SKM-1 (cell line): ENCODE measurements at regions not wholly inside any gene's neighbourhood (a gene's known extent, or its start where the extent isn't known, plus 50 kb on each side); places are given as distances from the start of the nearest gene placed in this dataset.

Experiments used
- DNase-seq: peaks from one replicate; lab custom pipeline; 2025; ENCODE audit not compliant: unreplicated experiment; lab: John Stamatoyannopoulos, UW

DNA sequence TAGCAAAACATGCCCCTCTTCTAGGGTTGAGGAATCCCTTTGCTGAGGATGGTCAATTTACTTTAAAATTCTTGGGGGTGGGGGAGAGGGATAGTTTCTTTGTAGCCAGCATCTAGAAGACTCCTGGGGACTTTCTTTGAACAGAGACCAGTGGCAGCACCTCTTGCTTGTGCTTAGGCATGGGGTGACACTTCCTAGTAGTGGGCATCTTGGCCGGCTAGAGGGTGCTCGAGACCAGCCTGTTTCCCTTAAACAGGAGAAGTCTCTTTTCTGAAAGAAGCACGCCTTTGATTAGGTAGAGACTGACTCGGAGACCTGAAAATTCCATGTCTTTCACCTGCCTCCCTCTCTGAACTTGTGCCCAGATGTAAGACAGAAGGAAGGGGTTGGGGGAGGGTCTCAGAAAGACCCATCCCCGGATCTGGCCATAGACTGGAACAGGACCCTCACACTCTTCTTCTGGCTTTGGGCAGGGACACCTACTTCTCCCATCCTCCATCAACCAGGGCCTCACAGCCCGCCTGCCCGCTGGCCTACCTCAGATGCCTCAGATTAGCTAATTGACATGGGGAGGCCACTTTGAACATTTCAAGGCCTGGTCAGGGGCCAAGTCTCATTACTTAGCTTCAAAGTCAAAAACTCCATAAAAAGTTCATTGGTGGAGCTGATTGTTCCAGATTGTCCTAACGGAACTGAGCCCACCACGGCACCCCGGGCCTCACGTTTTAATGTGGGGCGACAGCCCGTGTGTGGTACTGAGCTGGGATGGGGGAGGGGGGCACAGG is 172.2 kb downstream of the CDC5L start:
- no peak for DNase-seq

DNA sequence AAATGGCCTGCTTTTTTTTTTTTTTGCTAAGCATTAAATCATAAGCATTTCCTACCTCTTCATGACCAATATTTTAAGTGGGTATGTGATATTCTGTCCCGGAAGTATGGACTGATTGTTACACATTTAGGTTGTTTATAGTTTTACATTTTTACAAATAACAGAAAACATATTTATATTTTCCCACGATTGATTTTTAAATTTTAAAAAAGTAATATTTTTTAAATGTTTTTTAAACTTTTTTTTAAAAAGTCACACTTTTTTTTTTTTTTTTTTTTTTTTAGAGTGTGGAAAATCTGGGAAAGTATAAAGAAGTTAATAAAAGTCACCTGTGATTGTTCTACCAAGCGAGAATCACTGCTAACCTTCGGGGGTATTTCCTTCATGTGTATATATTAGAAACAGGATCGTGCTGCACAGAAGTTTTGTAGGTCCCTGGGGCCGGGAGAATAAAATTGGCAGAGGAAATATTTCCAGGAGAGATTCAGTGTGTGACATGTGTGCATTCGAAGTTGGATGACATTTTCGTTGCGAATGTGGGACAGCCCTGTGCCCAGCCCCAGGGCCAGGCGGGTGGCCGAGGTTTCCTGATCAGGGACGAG is 173.1 kb downstream of the CDC5L start:
- DNase-seq, result no peak

GRCh38 chr6:44561060-44561623 is 173.6 kb downstream of the CDC5L start:
- no peak for DNase-seq

GRCh38 chr6:44561832-44562665 is 174.5 kb downstream of the CDC5L start:
- no peak for DNase-seq

GRCh38 chr6:44563397-44563796 is 175.9 kb downstream of the CDC5L start:
- DNase-seq, result no peak

DNA sequence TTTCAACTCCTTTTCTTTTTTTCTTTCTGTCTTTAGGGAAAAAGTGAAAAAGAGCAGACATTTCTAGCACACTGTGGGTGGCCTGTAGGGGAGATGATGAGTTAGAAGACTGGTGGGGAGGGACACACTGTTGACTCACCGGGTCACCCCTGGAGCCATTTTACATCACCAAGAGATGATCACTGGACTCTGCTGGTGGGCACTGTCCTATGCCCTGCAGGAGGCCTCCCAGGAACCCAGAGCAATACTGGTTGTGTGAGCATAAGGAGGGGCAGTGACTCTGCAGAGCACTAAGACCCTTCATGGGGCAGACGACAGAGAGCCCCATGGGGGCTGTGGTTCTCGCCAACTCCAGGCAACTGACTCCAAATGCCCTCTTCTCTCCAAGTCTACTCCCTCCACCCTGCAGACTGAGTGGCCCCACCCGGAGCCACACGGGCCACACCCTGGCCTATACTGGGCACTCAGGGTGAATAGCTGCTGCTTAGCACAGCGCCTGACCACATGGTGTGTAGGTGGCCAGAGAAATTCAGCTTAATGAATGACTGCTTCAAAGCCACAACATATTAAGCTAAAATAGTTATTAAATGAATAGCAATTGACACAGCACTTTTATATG is 177.5 kb downstream of the CDC5L start:
- no peak for DNase-seq

DNA sequence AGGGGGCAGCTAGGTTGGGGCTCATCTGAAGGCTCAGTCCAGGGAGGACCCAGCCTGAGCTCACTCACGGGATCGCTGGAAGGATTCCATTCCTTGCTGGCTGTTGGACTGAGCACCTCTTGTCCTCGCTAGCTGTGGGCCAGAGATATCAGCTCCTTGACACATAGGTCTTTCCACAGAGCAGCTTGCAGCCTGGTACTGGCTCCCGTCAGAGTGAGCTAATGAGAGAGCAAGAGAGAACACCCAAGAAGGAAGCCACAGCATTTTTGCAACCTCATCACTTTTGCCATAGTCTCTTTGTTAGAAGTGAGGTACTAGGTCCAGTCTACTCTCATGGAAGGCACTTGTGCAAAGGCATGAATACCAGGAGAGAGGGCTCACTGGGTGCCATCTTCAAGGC is 179.9 kb downstream of the CDC5L start:
- DNase-seq, result no peak

GRCh38 chr6:44569131-44569530 is 181.6 kb downstream of the CDC5L start:
- DNase-seq, result no peak

DNA sequence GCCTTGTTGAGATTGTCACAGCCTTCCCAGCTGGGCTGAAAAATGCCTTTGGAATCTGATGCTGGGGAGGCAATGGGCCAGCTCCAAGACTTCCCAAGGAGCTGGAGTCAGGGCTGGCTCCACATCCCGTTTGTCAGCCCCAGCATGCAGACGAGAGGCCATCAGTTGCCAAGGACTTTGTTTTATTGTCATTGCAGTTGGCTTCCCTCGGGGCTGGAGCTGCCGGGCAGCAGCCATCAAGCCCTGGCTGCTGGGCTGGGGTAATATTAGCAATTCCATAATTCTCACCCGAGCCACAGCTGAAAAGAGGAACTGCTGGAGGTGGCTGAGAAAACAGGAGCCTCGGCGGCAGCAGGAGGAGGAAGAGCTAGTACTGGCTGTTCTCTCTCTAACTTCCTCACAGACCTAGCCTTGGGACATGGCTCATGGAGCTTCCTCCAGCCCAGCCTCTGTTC is 182.5 kb downstream of the CDC5L start:
- DNase-seq, result peak; percentile 93

GRCh38 chr6:44571510-44571909 is 184.0 kb downstream of the CDC5L start:
- no peak for DNase-seq

DNA sequence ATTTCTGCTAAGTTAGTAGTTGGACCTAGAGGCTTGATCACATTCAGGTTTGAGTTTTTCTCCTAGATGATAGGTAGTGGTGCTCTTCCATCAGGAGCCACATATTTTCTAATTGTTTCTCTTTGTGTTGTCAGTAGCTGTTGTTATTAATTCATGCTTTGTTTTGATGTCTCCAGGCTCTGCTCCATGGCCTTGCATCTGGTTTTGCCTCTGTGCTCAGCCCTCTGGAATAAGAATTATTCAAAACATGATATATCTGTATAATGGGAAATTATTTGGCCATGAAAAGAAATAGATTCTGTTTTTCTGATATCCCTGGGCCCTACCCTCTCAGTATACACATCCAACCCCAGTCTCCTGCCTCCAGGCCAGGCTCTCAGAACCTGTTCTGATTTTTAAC is 184.8 kb downstream of the CDC5L start:
- DNase-seq, result no peak

DNA sequence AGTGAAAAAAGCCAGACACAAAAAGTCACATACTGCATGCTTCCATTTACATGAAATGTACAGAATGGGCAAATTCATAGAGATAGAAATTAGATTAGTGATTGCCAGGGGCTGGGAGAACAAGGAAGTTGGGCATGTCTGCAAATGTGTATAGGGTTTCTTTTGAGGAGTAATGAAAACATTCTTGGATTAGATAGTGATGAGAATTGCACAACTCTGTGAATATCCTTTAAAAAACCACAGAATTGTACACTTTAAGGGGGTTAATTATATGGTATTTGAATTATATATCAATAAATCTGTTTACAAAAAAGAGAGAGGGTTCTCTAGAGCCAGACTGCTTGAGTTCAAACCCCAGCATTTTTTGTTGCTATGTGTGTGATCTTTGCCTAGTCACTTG is 188.1 kb downstream of the CDC5L start:
- no peak for DNase-seq

GRCh38 chr6:44576132-44576631 is 188.7 kb downstream of the CDC5L start:
- DNase-seq, result no peak

DNA sequence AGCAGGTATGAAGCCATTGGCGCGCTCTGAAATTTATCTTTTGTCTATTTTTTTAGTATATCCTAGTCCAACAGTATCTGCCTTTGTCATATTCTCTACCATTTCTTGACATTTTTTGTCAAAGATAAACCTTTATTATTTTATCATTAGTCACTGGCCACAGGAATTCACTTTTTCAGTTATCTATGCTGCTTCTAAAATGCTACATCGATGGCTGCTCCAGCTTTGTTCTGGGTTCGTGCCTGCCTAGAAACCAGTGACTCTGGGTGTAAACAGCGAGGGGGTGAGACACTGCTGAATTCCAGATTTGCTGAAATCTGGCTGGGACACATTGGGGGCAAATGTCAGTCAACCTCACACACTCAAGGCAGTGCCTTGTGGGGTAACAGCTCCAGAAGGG is 193.4 kb downstream of the CDC5L start:
- DNase-seq, result no peak

- DNase-seq, result no peak
Observed at GRCh38 chr6:44582930-44583329, 195.4 kb downstream of the CDC5L start.

GRCh38 chr6:44590471-44590870 is 203.0 kb downstream of the CDC5L start:
- DNase-seq, result no peak

GRCh38 chr6:44593539-44593944 is 206.0 kb downstream of the CDC5L start:
- peak; percentile 59 for DNase-seq

- no peak for DNase-seq
Observed at GRCh38 chr6:44594481-44594880, 207.0 kb downstream of the CDC5L start.

- no peak for DNase-seq
Observed at GRCh38 chr6:44598679-44599078, 211.2 kb downstream of the CDC5L start.

DNA sequence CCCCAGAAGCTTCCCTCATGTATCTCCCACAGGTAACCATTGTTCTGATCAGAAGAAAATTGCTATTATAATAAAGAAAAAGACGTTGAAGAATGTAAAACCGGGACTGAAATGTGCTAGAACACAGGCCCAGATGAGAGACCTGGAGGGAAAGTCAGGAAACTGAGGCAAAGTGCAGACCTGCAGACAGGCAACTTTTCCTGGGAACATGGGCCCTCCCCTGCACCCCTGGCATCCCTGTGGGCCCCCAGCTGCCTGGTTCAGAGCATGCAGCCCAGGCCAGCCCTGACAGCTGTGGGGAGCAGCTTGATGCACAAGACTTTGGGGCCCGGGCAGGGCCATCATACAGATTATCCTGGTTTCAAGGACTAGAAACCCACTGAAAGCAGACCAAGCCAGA is 212.2 kb downstream of the CDC5L start:
- no peak for DNase-seq
